ENCODE measurements at regions not wholly inside any gene's neighbourhood (a gene's known extent, or its start where the extent isn't known, plus 50 kb on each side); places are given as distances from the start of the nearest gene placed in this dataset.

- peak overlapping the region; percentile 47 for H3K27ac ChIP-seq
- peak; percentile 92 for TF ChIP-seq CTCF (IDR thresholded peaks at IDR 0.05)
- TF ChIP-seq ZFX (IDR thresholded peaks at IDR 0.05; ENCODE audit: borderline replicate concordance): no peak
Measured at GRCh38 chr10:23702977-23703414, 264.1 kb downstream of the OTUD1 start.

GRCh38 chr10:23715363-23715762 is 276.5 kb downstream of the OTUD1 start:
- TF ChIP-seq ZFX (IDR thresholded peaks at IDR 0.05; ENCODE audit: borderline replicate concordance) (no peak), CTCF (IDR thresholded peaks at IDR 0.05) (no peak)
- H3K27ac ChIP-seq: no peak overlapping the region

GRCh38 chr10:23717913-23718312 is 279.0 kb downstream of the OTUD1 start:
- TF ChIP-seq CTCF (IDR thresholded peaks at IDR 0.05): no peak
- no peak for TF ChIP-seq ZFX (IDR thresholded peaks at IDR 0.05; ENCODE audit: borderline replicate concordance)
- H3K27ac ChIP-seq: no peak overlapping the region

GRCh38 chr10:23718946-23719345 is 280.1 kb downstream of the OTUD1 start:
- TF ChIP-seq ZFX (IDR thresholded peaks at IDR 0.05; ENCODE audit: borderline replicate concordance) (no peak), CTCF (IDR thresholded peaks at IDR 0.05) (no peak)
- no peak overlapping the region for H3K27ac ChIP-seq

- no peak overlapping the region for H3K27ac ChIP-seq
- TF ChIP-seq ZFX (IDR thresholded peaks at IDR 0.05; ENCODE audit: borderline replicate concordance): no peak
- TF ChIP-seq CTCF (IDR thresholded peaks at IDR 0.05): no peak
Measured at GRCh38 chr10:23723796-23724195, 284.9 kb downstream of the OTUD1 start.

GRCh38 chr10:23725548-23725947 is 286.7 kb downstream of the OTUD1 start:
- TF ChIP-seq ZFX (IDR thresholded peaks at IDR 0.05; ENCODE audit: borderline replicate concordance) (no peak), CTCF (IDR thresholded peaks at IDR 0.05) (no peak)
- H3K27ac ChIP-seq: no peak overlapping the region

- H3K27ac ChIP-seq: no peak overlapping the region
- no peak for TF ChIP-seq ZFX (IDR thresholded peaks at IDR 0.05; ENCODE audit: borderline replicate concordance)
- TF ChIP-seq CTCF (IDR thresholded peaks at IDR 0.05): no peak
Measured at GRCh38 chr10:23742368-23742767, 303.5 kb downstream of the OTUD1 start.

All from 22Rv1 (cell line).